PFSK-1 (cell line): ENCODE measurements at regions not wholly inside any gene's neighbourhood (a gene's known extent, or its start where the extent isn't known, plus 50 kb on each side); places are given as distances from the start of the nearest gene placed in this dataset.

Experiments
- FOXP2 ChIP-seq: optimal IDR thresholded peaks from 2 replicates; pipeline ENCODE3; 2011; ENCODE audit warnings: borderline replicate concordance, control low read depth, inconsistent platforms; ENCODE audit not compliant: insufficient read depth; ENCODE audit errors: extremely low read length, extremely low read depth
- POLR2AphosphoS5 ChIP-seq: IDR thresholded peaks from 2 replicates; pipeline ENCODE4 v1.6.1; 2012; ENCODE audit warnings: low read depth, mild to moderate bottlenecking, control low read depth, low read length, moderate library complexity
- SIN3A ChIP-seq: IDR thresholded peaks from 2 replicates; pipeline ENCODE4 v1.6.1; 2012; ENCODE audit warnings: mild to moderate bottlenecking, low read length, moderate library complexity, borderline replicate concordance; ENCODE audit not compliant: insufficient read depth
- TAF1 ChIP-seq: IDR thresholded peaks from 2 replicates; pipeline ENCODE4 v1.6.1; 2012; ENCODE audit warnings: low read length, control low read depth, borderline replicate concordance; ENCODE audit not compliant: insufficient read depth
- TF ChIP-seq, protein P1 (sequence below), 2 experiments: IDR thresholded peaks; 2 replicates each; pipeline versions ENCODE4 v1.6.1 to v1.8.0; 2011 to 2012; ENCODE audit warnings: low read depth in 2 of 2, low read length in 2 of 2, control low read depth in 1 of 2, inconsistent platforms in 1 of 2, mild to moderate bottlenecking in 1 of 2, moderate library complexity in 1 of 2; ENCODE audit not compliant: insufficient read depth in 1 of 2

DNA sequence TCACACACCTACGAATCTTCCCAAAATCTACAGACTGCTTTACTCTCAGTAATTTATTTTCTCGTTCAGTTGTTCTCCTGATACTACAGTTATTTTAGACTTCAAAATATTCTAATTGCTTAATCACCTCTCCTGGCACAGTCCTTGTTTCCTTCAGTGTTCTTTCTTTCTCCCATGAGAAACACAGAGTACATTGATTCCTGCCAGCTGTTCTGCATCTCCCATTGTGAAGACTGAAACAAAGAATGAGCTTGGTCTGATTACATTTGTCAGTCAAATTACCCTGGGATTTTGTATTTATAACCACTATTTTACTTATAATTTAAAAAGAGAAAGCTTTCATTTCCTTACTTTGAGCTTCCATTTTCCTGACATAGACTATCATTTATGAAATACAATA lies 63.9 kb upstream of the TANK start:
- TF ChIP-seq POLR2AphosphoS5 (no peak), TAF1 (no peak), SIN3A (no peak), FOXP2 (no peak)
- TF ChIP-seq, protein P1, sequence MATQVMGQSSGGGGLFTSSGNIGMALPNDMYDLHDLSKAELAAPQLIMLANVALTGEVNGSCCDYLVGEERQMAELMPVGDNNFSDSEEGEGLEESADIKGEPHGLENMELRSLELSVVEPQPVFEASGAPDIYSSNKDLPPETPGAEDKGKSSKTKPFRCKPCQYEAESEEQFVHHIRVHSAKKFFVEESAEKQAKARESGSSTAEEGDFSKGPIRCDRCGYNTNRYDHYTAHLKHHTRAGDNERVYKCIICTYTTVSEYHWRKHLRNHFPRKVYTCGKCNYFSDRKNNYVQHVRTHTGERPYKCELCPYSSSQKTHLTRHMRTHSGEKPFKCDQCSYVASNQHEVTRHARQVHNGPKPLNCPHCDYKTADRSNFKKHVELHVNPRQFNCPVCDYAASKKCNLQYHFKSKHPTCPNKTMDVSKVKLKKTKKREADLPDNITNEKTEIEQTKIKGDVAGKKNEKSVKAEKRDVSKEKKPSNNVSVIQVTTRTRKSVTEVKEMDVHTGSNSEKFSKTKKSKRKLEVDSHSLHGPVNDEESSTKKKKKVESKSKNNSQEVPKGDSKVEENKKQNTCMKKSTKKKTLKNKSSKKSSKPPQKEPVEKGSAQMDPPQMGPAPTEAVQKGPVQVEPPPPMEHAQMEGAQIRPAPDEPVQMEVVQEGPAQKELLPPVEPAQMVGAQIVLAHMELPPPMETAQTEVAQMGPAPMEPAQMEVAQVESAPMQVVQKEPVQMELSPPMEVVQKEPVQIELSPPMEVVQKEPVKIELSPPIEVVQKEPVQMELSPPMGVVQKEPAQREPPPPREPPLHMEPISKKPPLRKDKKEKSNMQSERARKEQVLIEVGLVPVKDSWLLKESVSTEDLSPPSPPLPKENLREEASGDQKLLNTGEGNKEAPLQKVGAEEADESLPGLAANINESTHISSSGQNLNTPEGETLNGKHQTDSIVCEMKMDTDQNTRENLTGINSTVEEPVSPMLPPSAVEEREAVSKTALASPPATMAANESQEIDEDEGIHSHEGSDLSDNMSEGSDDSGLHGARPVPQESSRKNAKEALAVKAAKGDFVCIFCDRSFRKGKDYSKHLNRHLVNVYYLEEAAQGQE (IDR thresholded peaks at IDR 0.05; ENCODE audit: insufficient read depth in 1 of 2, low read depth in 2 of 2, low read length in 2 of 2) = no peak

GRCh38 chr2:161097157-161097556 lies 63.1 kb upstream of the TANK start:
- TF ChIP-seq SIN3A (no peak), TAF1 (no peak), FOXP2 (no peak), POLR2AphosphoS5 (no peak)
- TF ChIP-seq, protein P1 (IDR thresholded peaks at IDR 0.05; ENCODE audit: insufficient read depth in 1 of 2, low read depth in 2 of 2, low read length in 2 of 2) = no peak

DNA sequence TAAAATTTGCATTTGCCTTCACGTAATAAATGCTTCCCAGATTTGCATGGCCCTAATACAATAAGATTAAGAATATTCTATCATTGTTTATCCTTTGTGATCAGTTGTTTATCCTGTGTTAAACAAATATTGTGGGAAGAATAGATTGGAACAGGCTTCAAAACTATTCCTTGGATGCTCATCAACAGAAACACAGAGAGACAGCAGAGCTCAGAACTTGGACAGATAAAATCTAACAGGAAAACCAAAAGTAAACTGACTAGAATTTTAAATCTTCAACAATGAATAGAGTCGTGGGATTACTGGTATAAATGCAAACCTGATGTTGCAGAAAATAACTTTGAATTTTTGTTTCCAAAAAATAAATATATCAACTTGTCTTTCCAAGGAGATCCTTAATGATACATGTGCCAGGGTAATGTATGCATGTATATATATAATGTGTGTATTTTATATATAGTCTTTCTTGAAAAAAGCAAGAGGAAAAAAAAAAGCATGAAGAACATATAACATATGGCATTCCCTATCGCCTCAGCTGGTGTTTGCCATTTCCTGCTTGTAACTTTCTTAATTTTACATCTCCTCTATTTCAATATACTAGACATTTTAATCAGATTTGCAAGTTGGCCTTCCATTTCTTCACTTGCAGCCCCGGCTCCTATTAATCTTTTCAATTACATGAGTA lies 59.9 kb upstream of the TANK start:
- TF ChIP-seq SIN3A (no peak), TAF1 (no peak), POLR2AphosphoS5 (no peak; the same call in 1 of the 2 replicates), FOXP2 (no peak)
- TF ChIP-seq, protein P1 (IDR thresholded peaks at IDR 0.05; ENCODE audit: insufficient read depth in 1 of 2, low read depth in 2 of 2, low read length in 2 of 2) = no peak

DNA sequence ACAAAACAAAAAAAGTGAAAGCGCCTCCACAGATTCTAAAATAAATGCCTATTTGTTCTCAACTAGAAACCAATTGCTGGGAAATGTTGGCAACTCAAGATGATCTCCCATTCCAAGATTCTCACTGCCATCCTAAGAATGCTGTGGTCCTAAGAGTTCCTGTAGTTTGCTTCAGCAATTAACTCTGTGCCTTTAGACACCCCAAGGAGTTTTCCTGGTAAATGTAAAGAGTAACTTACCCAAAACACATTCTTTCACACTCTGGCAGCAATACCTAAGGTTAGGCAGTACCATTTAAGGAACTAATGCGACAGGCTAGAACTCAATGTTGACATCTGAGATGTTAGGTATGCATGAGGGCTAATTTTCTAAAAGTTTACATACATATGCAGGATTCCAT lies 58.8 kb upstream of the TANK start:
- TF ChIP-seq, protein P1 (IDR thresholded peaks at IDR 0.05; ENCODE audit: insufficient read depth in 1 of 2, low read depth in 2 of 2, low read length in 2 of 2) = no peak
- TF ChIP-seq FOXP2 = no peak
- no peak for TF ChIP-seq TAF1
- no peak for TF ChIP-seq SIN3A
- no peak for TF ChIP-seq POLR2AphosphoS5
